Activated naive CD4-positive, alpha-beta T cell treated with anti-CD3 and anti-CD28 coated beads, Interleukin-2, amount 10 ng/mL, durations not matched to agents 7 days and 5 days (primary cell): ENCODE measurements at regions not wholly inside any gene's neighbourhood (a gene's known extent, or its start where the extent isn't known, plus 50 kb on each side); places are given as distances from the start of the nearest gene placed in this dataset.
A peak's percentile ranks its signal among the peaks of the same experiment; 100 is the strongest.

ENCODE experiments used
- CTCF ChIA-PET: fragments of 350-600 bp; sonication (Branson Sonifier 250); formaldehyde crosslinking; loops from one replicate; lab custom pipeline; 2021; ENCODE audit warnings: antibody characterized with exemption; lab: Charles Lee
- DNase-seq: peaks from one replicate; pipeline ENCODE4 v3.0.0-alpha.2; 2020
- H3K27ac Mint-ChIP-seq: one replicate; pipeline ENCODE4 v1.8.0; 2021; ENCODE audit warnings: mild to moderate bottlenecking, moderate library complexity, mixed read lengths
- H3K27me3 Mint-ChIP-seq: one replicate; pipeline ENCODE4 v1.8.0; 2021; ENCODE audit warnings: mild to moderate bottlenecking, mixed read lengths
- H3K36me3 Mint-ChIP-seq: one replicate; pipeline ENCODE4 v1.8.0; 2021; ENCODE audit warnings: mixed read lengths
- H3K4me1 Mint-ChIP-seq: one replicate; pipeline ENCODE4 v1.8.0; 2021; ENCODE audit warnings: mixed read lengths
- H3K4me3 Mint-ChIP-seq: one replicate; pipeline ENCODE4 v1.8.0; 2021; ENCODE audit warnings: mild to moderate bottlenecking, moderate library complexity, mixed read lengths
- H3K9me3 Mint-ChIP-seq: one replicate; pipeline ENCODE4 v1.8.0; 2021; ENCODE audit warnings: mixed read lengths

- H3K27ac Mint-ChIP-seq: no peak overlapping the region
- H3K27me3 Mint-ChIP-seq: no peaks in the 10 kb centered on the region
- H3K36me3 Mint-ChIP-seq: peaks cover 12% of the 10 kb centered on the region
- CTCF ChIA-PET: no interaction called here
- peaks cover 55% of the 10 kb centered on the region for H3K4me1 Mint-ChIP-seq
- no peak overlapping the region for H3K4me3 Mint-ChIP-seq
- DNase-seq: no peak
- peaks cover 8% of the 10 kb centered on the region for H3K9me3 Mint-ChIP-seq
Observed at GRCh38 chr5:67518227-67518626, 321.6 kb upstream of the CD180 start.

- Mint-ChIP-seq H3K9me3 (peaks cover 8% of the 10 kb centered on the region), H3K27ac (no peak overlapping the region), H3K4me3 (no peak overlapping the region), H3K36me3 (peaks cover 12% of the 10 kb centered on the region), H3K27me3 (no peaks in the 10 kb centered on the region), H3K4me1 (peaks cover 62% of the 10 kb centered on the region)
- CTCF ChIA-PET: no interaction called here
- no peak for DNase-seq
Observed at GRCh38 chr5:67516948-67517565, 320.5 kb upstream of the CD180 start.

- no peak overlapping the region for H3K4me3 Mint-ChIP-seq
- peaks cover 8% of the 10 kb centered on the region for H3K9me3 Mint-ChIP-seq
- no peaks in the 10 kb centered on the region for H3K27me3 Mint-ChIP-seq
Observed at GRCh38 chr5:67515762-67516161, 319.2 kb upstream of the CD180 start.

GRCh38 chr5:67515020-67515689 is 318.6 kb upstream of the CD180 start:
- peaks cover 15% of the 10 kb centered on the region for H3K36me3 Mint-ChIP-seq
- peak overlapping the region; percentile 91 for H3K27ac Mint-ChIP-seq
- H3K27me3 Mint-ChIP-seq: no peaks in the 10 kb centered on the region
- DNase-seq: peak; percentile 71
- H3K4me3 Mint-ChIP-seq: no peak overlapping the region
- H3K4me1 Mint-ChIP-seq: peaks cover 60% of the 10 kb centered on the region
- H3K9me3 Mint-ChIP-seq: peaks cover 12% of the 10 kb centered on the region
- CTCF ChIA-PET: no interaction called here

More at GRCh38 chr5:67515762-67516161, 319.2 kb upstream of the CD180 start:
- Mint-ChIP-seq H3K36me3 (peaks cover 12% of the 10 kb centered on the region), H3K4me1 (peaks cover 61% of the 10 kb centered on the region), H3K27ac (peak overlapping the region; percentile 91)
- no peak for DNase-seq
- CTCF ChIA-PET: no interaction called here

- H3K9me3 Mint-ChIP-seq: peaks cover 18% of the 10 kb centered on the region
- H3K4me1 Mint-ChIP-seq: peaks cover 57% of the 10 kb centered on the region
- peaks cover 15% of the 10 kb centered on the region for H3K36me3 Mint-ChIP-seq
- no peak overlapping the region for H3K27ac Mint-ChIP-seq
- DNase-seq: no peak
- CTCF ChIA-PET: no interaction called here
- H3K4me3 Mint-ChIP-seq: no peak overlapping the region
- H3K27me3 Mint-ChIP-seq: no peaks in the 10 kb centered on the region
Observed at GRCh38 chr5:67512758-67513157, 316.2 kb upstream of the CD180 start.

- Mint-ChIP-seq H3K4me3 (no peak overlapping the region), H3K4me1 (peaks cover 54% of the 10 kb centered on the region), H3K9me3 (peaks cover 17% of the 10 kb centered on the region), H3K36me3 (peaks cover 13% of the 10 kb centered on the region), H3K27ac (no peak overlapping the region), H3K27me3 (no peaks in the 10 kb centered on the region)
- CTCF ChIA-PET: no interaction called here
- DNase-seq: no peak
Observed at GRCh38 chr5:67511911-67512310, 315.3 kb upstream of the CD180 start.

- CTCF ChIA-PET: interaction anchor here (0.6 kb wide), 1 partner anchor 1497 kb away, joined by 3 read pairs; no protein-coding TSS in a partner anchor
- H3K9me3 Mint-ChIP-seq: peaks cover 11% of the 10 kb centered on the region
- no peak for DNase-seq
Observed at GRCh38 chr5:67510204-67510603, 313.6 kb upstream of the CD180 start.

GRCh38 chr5:67509402-67510186 is 313.0 kb upstream of the CD180 start:
- Mint-ChIP-seq H3K27me3 (peaks cover 1% of the 10 kb centered on the region), H3K27ac (peak overlapping the region; percentile 68), H3K36me3 (peaks cover 8% of the 10 kb centered on the region), H3K4me3 (no peak overlapping the region), H3K4me1 (peaks cover 34% of the 10 kb centered on the region), H3K9me3 (peaks cover 11% of the 10 kb centered on the region)
- no peak for DNase-seq
- CTCF ChIA-PET: no interaction called here

More at GRCh38 chr5:67510204-67510603, 313.6 kb upstream of the CD180 start:
- Mint-ChIP-seq H3K4me1 (peaks cover 40% of the 10 kb centered on the region), H3K4me3 (no peak overlapping the region), H3K27ac (peak overlapping the region; percentile 68), H3K27me3 (no peaks in the 10 kb centered on the region), H3K36me3 (peaks cover 8% of the 10 kb centered on the region)

- CTCF ChIA-PET: no interaction called here
- Mint-ChIP-seq H3K27ac (no peak overlapping the region), H3K36me3 (peaks cover 4% of the 10 kb centered on the region), H3K4me1 (peaks cover 14% of the 10 kb centered on the region), H3K4me3 (no peak overlapping the region), H3K27me3 (peaks cover 10% of the 10 kb centered on the region), H3K9me3 (peaks cover 9% of the 10 kb centered on the region)
- DNase-seq: no peak
Observed at GRCh38 chr5:67506241-67506640, 309.6 kb upstream of the CD180 start.

- no peaks in the 10 kb centered on the region for H3K4me1 Mint-ChIP-seq
- H3K36me3 Mint-ChIP-seq: no peaks in the 10 kb centered on the region
- H3K27ac Mint-ChIP-seq: no peak overlapping the region
- H3K9me3 Mint-ChIP-seq: peaks cover 9% of the 10 kb centered on the region
- H3K27me3 Mint-ChIP-seq: peaks cover 10% of the 10 kb centered on the region
- no peak overlapping the region for H3K4me3 Mint-ChIP-seq
- CTCF ChIA-PET: no interaction called here
- DNase-seq: no peak
Observed at GRCh38 chr5:67502951-67503350, 306.4 kb upstream of the CD180 start.

- Mint-ChIP-seq H3K36me3 (no peaks in the 10 kb centered on the region), H3K4me1 (no peaks in the 10 kb centered on the region), H3K27ac (no peak overlapping the region), H3K4me3 (no peak overlapping the region), H3K27me3 (no peaks in the 10 kb centered on the region), H3K9me3 (peaks cover 9% of the 10 kb centered on the region)
- DNase-seq: no peak
- CTCF ChIA-PET: no interaction called here
Observed at GRCh38 chr5:67496051-67496450, 299.5 kb upstream of the CD180 start.

- CTCF ChIA-PET: interaction anchor here (2.0 kb wide), 1 partner anchor 758 kb away, joined by 8 read pairs; no protein-coding TSS in a partner anchor
- Mint-ChIP-seq H3K36me3 (no peaks in the 10 kb centered on the region), H3K27me3 (peaks cover 3% of the 10 kb centered on the region), H3K27ac (no peak overlapping the region), H3K4me3 (no peak overlapping the region), H3K9me3 (peaks cover 3% of the 10 kb centered on the region), H3K4me1 (no peaks in the 10 kb centered on the region)
- no peak for DNase-seq
Observed at GRCh38 chr5:67495072-67495471, 298.5 kb upstream of the CD180 start.

GRCh38 chr5:67494186-67494855 is 297.7 kb upstream of the CD180 start:
- Mint-ChIP-seq H3K27ac (no peak overlapping the region), H3K4me1 (no peaks in the 10 kb centered on the region), H3K36me3 (no peaks in the 10 kb centered on the region), H3K9me3 (no peaks in the 10 kb centered on the region), H3K4me3 (no peak overlapping the region), H3K27me3 (peaks cover 4% of the 10 kb centered on the region)
- DNase-seq: no peak
- CTCF ChIA-PET: interaction anchor here (2.0 kb wide), 1 partner anchor 758 kb away, joined by 8 read pairs; no protein-coding TSS in a partner anchor

GRCh38 chr5:67493676-67494075 is 297.1 kb upstream of the CD180 start:
- Mint-ChIP-seq H3K36me3 (no peaks in the 10 kb centered on the region), H3K9me3 (no peaks in the 10 kb centered on the region), H3K4me1 (no peaks in the 10 kb centered on the region), H3K4me3 (no peak overlapping the region), H3K27me3 (peaks cover 4% of the 10 kb centered on the region), H3K27ac (no peak overlapping the region)
- DNase-seq: peak; percentile 29
- CTCF ChIA-PET: interaction anchor here (2.0 kb wide), 1 partner anchor 759 kb away, joined by 8 read pairs; no protein-coding TSS in a partner anchor
